PFSK-1 (cell line): ENCODE measurements at regions not wholly inside any gene's neighbourhood (a gene's known extent, or its start where the extent isn't known, plus 50 kb on each side); places are given as distances from the start of the nearest gene placed in this dataset.

Source experiments
- POLR2AphosphoS5 ChIP-seq: IDR thresholded peaks from 2 replicates; pipeline ENCODE4 v1.6.1; 2012; ENCODE audit warnings: low read depth, mild to moderate bottlenecking, control low read depth, low read length, moderate library complexity
- SIN3A ChIP-seq: IDR thresholded peaks from 2 replicates; pipeline ENCODE4 v1.6.1; 2012; ENCODE audit warnings: mild to moderate bottlenecking, low read length, moderate library complexity, borderline replicate concordance; ENCODE audit not compliant: insufficient read depth
- TAF1 ChIP-seq: IDR thresholded peaks from 2 replicates; pipeline ENCODE4 v1.6.1; 2012; ENCODE audit warnings: low read length, control low read depth, borderline replicate concordance; ENCODE audit not compliant: insufficient read depth
- TF ChIP-seq, protein P1 (sequence below), 2 experiments: IDR thresholded peaks; 2 replicates each; pipeline versions ENCODE4 v1.6.1 to v1.8.0; 2011 to 2012; ENCODE audit warnings: low read depth in 2 of 2, low read length in 2 of 2, control low read depth in 1 of 2, inconsistent platforms in 1 of 2, mild to moderate bottlenecking in 1 of 2, moderate library complexity in 1 of 2; ENCODE audit not compliant: insufficient read depth in 1 of 2

DNA sequence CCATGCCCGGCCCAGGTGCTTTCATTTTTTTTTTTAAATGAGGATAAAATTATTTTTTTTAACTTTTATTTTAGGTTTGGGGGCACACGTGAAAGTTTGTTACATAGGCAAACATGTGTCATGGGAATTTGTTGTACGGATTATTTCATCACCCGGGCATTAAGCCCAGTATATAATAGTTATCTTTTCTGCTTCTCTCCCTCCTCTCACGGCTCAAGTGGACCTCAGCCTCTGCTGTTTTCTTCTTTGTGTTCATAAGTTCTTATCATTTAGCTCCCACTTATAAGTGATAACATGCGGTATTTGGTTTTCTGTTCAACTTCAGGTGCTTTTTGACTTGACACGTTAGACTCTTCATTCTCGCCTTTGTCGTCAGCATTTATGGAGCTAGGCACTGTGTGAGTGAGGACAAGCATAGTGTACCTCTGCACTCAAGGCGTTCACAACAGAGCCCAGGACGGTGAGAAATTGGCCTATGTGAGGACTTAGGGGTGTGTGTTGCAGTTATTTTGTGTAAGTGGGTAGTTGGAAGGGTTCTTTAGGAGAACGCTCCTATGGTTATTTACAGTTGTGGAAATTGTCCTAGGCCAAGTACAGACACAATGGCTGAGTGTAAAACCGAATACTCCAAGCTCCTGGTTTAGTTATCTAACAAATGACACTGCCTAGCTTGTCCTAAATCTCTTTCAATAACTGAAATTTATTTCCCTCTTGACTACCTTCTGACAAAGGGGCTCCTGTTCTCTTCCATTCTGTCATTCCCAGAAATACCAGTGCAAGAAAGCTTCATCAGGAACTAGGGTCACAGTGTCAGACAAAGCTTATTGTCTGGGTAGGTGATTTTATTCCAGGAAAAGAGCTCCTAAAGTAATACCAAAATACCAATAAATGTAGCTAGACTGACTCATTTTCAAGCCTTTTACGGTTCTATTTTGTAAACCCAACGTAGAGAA, 200.5 kb upstream of the PRICKLE1 start:
- TF ChIP-seq TAF1 = no peak
- TF ChIP-seq, protein P1, sequence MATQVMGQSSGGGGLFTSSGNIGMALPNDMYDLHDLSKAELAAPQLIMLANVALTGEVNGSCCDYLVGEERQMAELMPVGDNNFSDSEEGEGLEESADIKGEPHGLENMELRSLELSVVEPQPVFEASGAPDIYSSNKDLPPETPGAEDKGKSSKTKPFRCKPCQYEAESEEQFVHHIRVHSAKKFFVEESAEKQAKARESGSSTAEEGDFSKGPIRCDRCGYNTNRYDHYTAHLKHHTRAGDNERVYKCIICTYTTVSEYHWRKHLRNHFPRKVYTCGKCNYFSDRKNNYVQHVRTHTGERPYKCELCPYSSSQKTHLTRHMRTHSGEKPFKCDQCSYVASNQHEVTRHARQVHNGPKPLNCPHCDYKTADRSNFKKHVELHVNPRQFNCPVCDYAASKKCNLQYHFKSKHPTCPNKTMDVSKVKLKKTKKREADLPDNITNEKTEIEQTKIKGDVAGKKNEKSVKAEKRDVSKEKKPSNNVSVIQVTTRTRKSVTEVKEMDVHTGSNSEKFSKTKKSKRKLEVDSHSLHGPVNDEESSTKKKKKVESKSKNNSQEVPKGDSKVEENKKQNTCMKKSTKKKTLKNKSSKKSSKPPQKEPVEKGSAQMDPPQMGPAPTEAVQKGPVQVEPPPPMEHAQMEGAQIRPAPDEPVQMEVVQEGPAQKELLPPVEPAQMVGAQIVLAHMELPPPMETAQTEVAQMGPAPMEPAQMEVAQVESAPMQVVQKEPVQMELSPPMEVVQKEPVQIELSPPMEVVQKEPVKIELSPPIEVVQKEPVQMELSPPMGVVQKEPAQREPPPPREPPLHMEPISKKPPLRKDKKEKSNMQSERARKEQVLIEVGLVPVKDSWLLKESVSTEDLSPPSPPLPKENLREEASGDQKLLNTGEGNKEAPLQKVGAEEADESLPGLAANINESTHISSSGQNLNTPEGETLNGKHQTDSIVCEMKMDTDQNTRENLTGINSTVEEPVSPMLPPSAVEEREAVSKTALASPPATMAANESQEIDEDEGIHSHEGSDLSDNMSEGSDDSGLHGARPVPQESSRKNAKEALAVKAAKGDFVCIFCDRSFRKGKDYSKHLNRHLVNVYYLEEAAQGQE (IDR thresholded peaks at IDR 0.05; ENCODE audit: insufficient read depth in 1 of 2, low read depth in 2 of 2, low read length in 2 of 2) = no peak
- no peak for TF ChIP-seq SIN3A
- TF ChIP-seq POLR2AphosphoS5 = no peak
